ENCODE measurements at regions not wholly inside any gene's neighbourhood (a gene's known extent, or its start where the extent isn't known, plus 50 kb on each side); places are given as distances from the start of the nearest gene placed in this dataset.

- no peak for TF ChIP-seq CTCF (IDR thresholded peaks at IDR 0.05)
- TF ChIP-seq POLR2A (IDR thresholded peaks at IDR 0.05): no peak
Measured at GRCh38 chr3:26766031-26766430, 143.5 kb downstream of the LRRC3B start.

All from uterus (tissue), 2 donors.